A549 (cell line): ENCODE measurements at regions not wholly inside any gene's neighbourhood (a gene's known extent, or its start where the extent isn't known, plus 50 kb on each side); places are given as distances from the start of the nearest gene placed in this dataset.

Experiments
- ATAC-seq, 2 experiments: fragments of 200-7000 bp in 1 of 2; fragments of >200 bp in 1 of 2; cut with Nextera tagmentation in 1 of 2; cut with Tn5 transposase in 1 of 2; 3 replicates each; pipeline versions ENCODE4 v1.8.0 to v1.9.1; 2018 to 2020; ENCODE audit warnings: mild to moderate bottlenecking in 1 of 2, moderate library complexity in 1 of 2
- CTCF ChIA-PET: fragments of 300-600 bp; sonication (Branson Sonifier 250); formaldehyde crosslinking; extraction: SDS; loops from one replicate; lab custom pipeline; 2021; ENCODE audit warnings: antibody characterized with exemption, inconsistent platforms; lab: Yijun Ruan, JAX
- POLR2A ChIA-PET: fragments of 350-600 bp; formaldehyde crosslinking; extraction: SDS; loops from one replicate; lab custom pipeline; 2021; ENCODE audit warnings: antibody characterized with exemption, inconsistent platforms; lab: Yijun Ruan, JAX
- DNase-seq, 2 experiments: peaks; one replicate each; pipeline versions ENCODE4 v3.0.0 to v3.0.0-alpha.2; 2011 to 2016; ENCODE audit warnings: low read depth in 1 of 2, low spot score in 1 of 2
- FAIRE-seq: peaks from 2 replicates; lab custom pipeline; 2011; peaks lifted over from hg19 to GRCh38; lab: Jason Lieb, UNC
- H3K27ac ChIP-seq, 2 experiments: fragments of >200 bp; sonication (Bioruptor Twin); formaldehyde crosslinking; 3 replicates each; pipeline ENCODE4 v1.5.1; 2016 to 2017
- H3K4me1 ChIP-seq: fragments of >200 bp; sonication (Bioruptor Twin); formaldehyde crosslinking; 3 replicates; pipeline ENCODE4 v1.6.1; 2016
- H3K4me2 ChIP-seq: fragments of >200 bp; sonication (Bioruptor Twin); formaldehyde crosslinking; 3 replicates; pipeline ENCODE4 v1.6.1; 2016
- H3K4me3 ChIP-seq: fragments of >200 bp; sonication (Bioruptor Twin); formaldehyde crosslinking; 3 replicates; pipeline ENCODE4 v1.5.1; 2016
- H3K9me3 ChIP-seq: fragments of >200 bp; sonication (Bioruptor Twin); formaldehyde crosslinking; 3 replicates; pipeline ENCODE4 v1.6.1; 2016
- CEBPB ChIP-seq, 2 experiments: fragments of >200 bp in 1 of 2; sonication (Bioruptor Twin) in 1 of 2; formaldehyde crosslinking in 1 of 2; IDR thresholded peaks; 2 replicates each; pipeline ENCODE4 v1.6.1; 2012 to 2016
- CHD2 ChIP-seq: fragments of 150-350 bp; IDR thresholded peaks from 2 replicates; pipeline ENCODE4 v1.6.1; 2014; ENCODE audit warnings: low read length; ENCODE audit not compliant: partially characterized antibody
- CHD4 ChIP-seq: fragments of 200-600 bp; sonication (generic); IDR thresholded peaks from 2 replicates; pipeline ENCODE4 v1.6.1; 2016; ENCODE audit warnings: antibody characterized with exemption, mild to moderate bottlenecking, borderline replicate concordance
- FOSL2 ChIP-seq, 2 experiments: fragments of 450-650 bp in 1 of 2; fragments of >200 bp in 1 of 2; sonication (Bioruptor Twin) in 1 of 2; formaldehyde crosslinking; IDR thresholded peaks; 2 replicates each; pipeline versions ENCODE4 v1.5.0 to v1.6.1; 2016 to 2020; ENCODE audit warnings: mild to moderate bottlenecking in 1 of 2, moderate library complexity in 1 of 2
- FOXS1 ChIP-seq: fragments of 250-450 bp; sonication (Bioruptor Pico); IDR thresholded peaks from 2 replicates; pipeline ENCODE4 v1.5.0; 2020; ENCODE audit warnings: mild to moderate bottlenecking, moderate library complexity
- GATA3 ChIP-seq: IDR thresholded peaks from 2 replicates; pipeline ENCODE4 v1.6.1; 2012; ENCODE audit warnings: borderline replicate concordance
- HEYL ChIP-seq: fragments of 250-450 bp; sonication (Bioruptor Pico); IDR thresholded peaks from 2 replicates; pipeline ENCODE4 v1.8.0; 2021; ENCODE audit warnings: mild to moderate bottlenecking, moderate library complexity
- JUNB ChIP-seq: fragments of >200 bp; sonication (Bioruptor Twin); formaldehyde crosslinking; IDR thresholded peaks from 2 replicates; pipeline ENCODE4 v1.6.1; 2016
- KDM1A ChIP-seq: fragments of 200-600 bp; sonication (generic); IDR thresholded peaks from 2 replicates; pipeline ENCODE4 v1.6.1; 2016; ENCODE audit warnings: low read depth, mild to moderate bottlenecking
- NFE2L2 ChIP-seq: fragments of 150-350 bp; conservative IDR thresholded peaks from 2 replicates; pipeline ENCODE4 v1.6.1; 2014; ENCODE audit warnings: low read length
- NR3C1 ChIP-seq: fragments of >200 bp; sonication (Bioruptor Twin); formaldehyde crosslinking; IDR thresholded peaks from 3 replicates; pipeline ENCODE4 v1.6.1; 2017
- POLR2A ChIP-seq: IDR thresholded peaks from 2 replicates; pipeline ENCODE4 v1.6.1; 2012; ENCODE audit warnings: mild to moderate bottlenecking, low read length
- RAD21 ChIP-seq, 2 experiments: fragments of >200 bp in 1 of 2; sonication (Bioruptor Twin) in 1 of 2; formaldehyde crosslinking in 1 of 2; IDR thresholded peaks in 1 of 2; conservative IDR thresholded peaks in 1 of 2; 2 replicates in 1 of 2; 3 replicates in 1 of 2; pipeline ENCODE4 v1.6.1; 2012 to 2018; ENCODE audit warnings: inconsistent platforms in 1 of 2
- RARB ChIP-seq: fragments of 250-450 bp; sonication (Bioruptor Pico); IDR thresholded peaks from 2 replicates; pipeline ENCODE4 v1.8.0; 2021; ENCODE audit warnings: mild to moderate bottlenecking, moderate library complexity
- RNF2 ChIP-seq: fragments of 200-600 bp; sonication (generic); IDR thresholded peaks from 2 replicates; pipeline ENCODE4 v1.6.1; 2016; ENCODE audit warnings: low read depth, mild to moderate bottlenecking, antibody characterized with exemption, moderate library complexity, borderline replicate concordance
- TP53 ChIP-seq: fragments of 250-450 bp; sonication (Bioruptor Pico); IDR thresholded peaks from 2 replicates; pipeline ENCODE4 v1.5.0; 2021; ENCODE audit warnings: mild to moderate bottlenecking, moderate library complexity
- ZFP36 ChIP-seq: fragments of 450-650 bp; IDR thresholded peaks from 2 replicates; pipeline ENCODE4 v1.6.1; 2014; ENCODE audit warnings: borderline replicate concordance; ENCODE audit not compliant: partially characterized antibody
- ZNF302 ChIP-seq: fragments of 250-450 bp; sonication (Bioruptor Pico); IDR thresholded peaks from 2 replicates; pipeline ENCODE4 v1.9.0; 2021; ENCODE audit warnings: inconsistent platforms, mild to moderate bottlenecking, moderate library complexity
- WGBS: methylation state at CpG from one replicate; pipeline ENCODE4 v1.1.6; 2017; ENCODE audit errors: missing lambda C conversion rate; 5-methylcytosine and 5-hydroxymethylcytosine counted together
- TF ChIP-seq, protein P1 (sequence below): fragments of >200 bp; sonication (Bioruptor Twin); formaldehyde crosslinking; IDR thresholded peaks from 3 replicates; pipeline ENCODE4 v1.6.1; 2016
- TF ChIP-seq, protein P2 (sequence below): IDR thresholded peaks from 2 replicates; pipeline ENCODE4 v1.6.1; 2012; ENCODE audit warnings: low read depth, borderline replicate concordance
- TF ChIP-seq, protein P3 (sequence below): fragments of 200-600 bp; sonication (generic); IDR thresholded peaks from 2 replicates; pipeline ENCODE4 v1.6.1; 2016; ENCODE audit warnings: antibody characterized with exemption, mild to moderate bottlenecking, moderate library complexity
- TF ChIP-seq, protein P4 (sequence below): fragments of 250-450 bp; sonication (Bioruptor Pico); IDR thresholded peaks from 2 replicates; pipeline ENCODE4 v1.5.0; 2020; ENCODE audit warnings: low read depth, mild to moderate bottlenecking, moderate library complexity
- TF ChIP-seq, protein P5 (sequence below): fragments of 450-650 bp; IDR thresholded peaks from 2 replicates; pipeline ENCODE4 v1.6.1; 2014; ENCODE audit warnings: antibody characterized with exemption
- TF ChIP-seq, protein P6 (sequence below): fragments of 150-350 bp; IDR thresholded peaks from 2 replicates; pipeline ENCODE4 v1.6.1; 2014; ENCODE audit warnings: low read depth, mild to moderate bottlenecking, low read length
- TF ChIP-seq, protein P7 (sequence below): IDR thresholded peaks from 2 replicates; pipeline ENCODE4 v1.6.1; 2012

DNA sequence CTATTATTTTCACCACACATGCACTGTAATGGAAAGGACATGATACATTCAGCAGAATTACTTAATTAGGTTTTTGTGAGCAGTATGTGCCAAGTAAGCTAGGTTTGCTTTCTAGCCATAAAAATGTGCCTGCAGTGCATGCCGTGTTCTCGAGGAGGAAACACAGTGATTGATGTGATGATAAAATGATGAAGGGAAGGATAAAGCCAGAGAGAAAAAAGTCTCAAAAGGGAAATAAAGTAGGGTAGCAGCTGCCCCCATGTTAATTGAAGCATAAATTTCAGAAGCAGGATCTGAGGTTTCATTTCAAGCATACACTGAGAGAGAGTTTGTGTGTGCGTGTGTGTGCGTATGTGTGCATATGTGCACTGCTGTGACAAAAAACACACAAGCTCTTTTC lies 714.2 kb upstream of the C9orf72 start (continued):
- no peak for TF ChIP-seq KDM1A
- TF ChIP-seq ZNF302 (CRISPR knock-in tag), result no peak
- TF ChIP-seq, protein P1, sequence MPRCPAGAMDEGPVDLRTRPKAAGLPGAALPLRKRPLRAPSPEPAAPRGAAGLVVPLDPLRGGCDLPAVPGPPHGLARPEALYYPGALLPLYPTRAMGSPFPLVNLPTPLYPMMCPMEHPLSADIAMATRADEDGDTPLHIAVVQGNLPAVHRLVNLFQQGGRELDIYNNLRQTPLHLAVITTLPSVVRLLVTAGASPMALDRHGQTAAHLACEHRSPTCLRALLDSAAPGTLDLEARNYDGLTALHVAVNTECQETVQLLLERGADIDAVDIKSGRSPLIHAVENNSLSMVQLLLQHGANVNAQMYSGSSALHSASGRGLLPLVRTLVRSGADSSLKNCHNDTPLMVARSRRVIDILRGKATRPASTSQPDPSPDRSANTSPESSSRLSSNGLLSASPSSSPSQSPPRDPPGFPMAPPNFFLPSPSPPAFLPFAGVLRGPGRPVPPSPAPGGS, result no peak
- TF ChIP-seq ZFP36, result no peak

DNA sequence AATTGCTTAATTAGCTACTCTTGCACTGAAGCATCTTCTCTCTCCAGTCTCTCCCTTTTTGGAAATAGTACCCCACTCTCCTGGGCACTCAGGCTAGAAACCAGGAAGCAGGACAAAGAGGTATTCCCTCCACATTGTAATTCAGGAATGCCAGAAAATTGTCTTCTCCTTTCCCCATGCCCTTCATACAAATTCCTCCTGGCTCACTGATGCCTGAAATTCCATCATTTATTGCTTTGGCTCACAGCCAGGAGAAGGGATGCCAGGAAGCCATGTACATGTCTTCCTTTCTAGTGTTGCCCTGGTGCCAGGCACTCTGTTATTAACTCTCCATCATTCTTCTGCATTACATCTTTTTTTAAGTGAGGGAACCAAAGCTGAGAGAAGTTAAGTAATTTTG lies 716.5 kb upstream of the C9orf72 start:
- CTCF ChIA-PET, result no interaction called here
- Histone ChIP-seq H3K9me3 (no peaks in the 10 kb centered on the region), H3K4me3 (no peak overlapping the region), H3K4me1 (no peaks in the 10 kb centered on the region), H3K4me2 (no peak overlapping the region), H3K27ac (no peak overlapping the region)
- no peak for FAIRE-seq
- no peak for ATAC-seq
- POLR2A ChIA-PET, result no interaction called here
- no peak for TF ChIP-seq HEYL
- no peak for TF ChIP-seq CHD4
- no peak for TF ChIP-seq CEBPB (IDR thresholded peaks at IDR 0.05)
- no peak for TF ChIP-seq FOXS1
- DNase-seq, result no peak

DNA sequence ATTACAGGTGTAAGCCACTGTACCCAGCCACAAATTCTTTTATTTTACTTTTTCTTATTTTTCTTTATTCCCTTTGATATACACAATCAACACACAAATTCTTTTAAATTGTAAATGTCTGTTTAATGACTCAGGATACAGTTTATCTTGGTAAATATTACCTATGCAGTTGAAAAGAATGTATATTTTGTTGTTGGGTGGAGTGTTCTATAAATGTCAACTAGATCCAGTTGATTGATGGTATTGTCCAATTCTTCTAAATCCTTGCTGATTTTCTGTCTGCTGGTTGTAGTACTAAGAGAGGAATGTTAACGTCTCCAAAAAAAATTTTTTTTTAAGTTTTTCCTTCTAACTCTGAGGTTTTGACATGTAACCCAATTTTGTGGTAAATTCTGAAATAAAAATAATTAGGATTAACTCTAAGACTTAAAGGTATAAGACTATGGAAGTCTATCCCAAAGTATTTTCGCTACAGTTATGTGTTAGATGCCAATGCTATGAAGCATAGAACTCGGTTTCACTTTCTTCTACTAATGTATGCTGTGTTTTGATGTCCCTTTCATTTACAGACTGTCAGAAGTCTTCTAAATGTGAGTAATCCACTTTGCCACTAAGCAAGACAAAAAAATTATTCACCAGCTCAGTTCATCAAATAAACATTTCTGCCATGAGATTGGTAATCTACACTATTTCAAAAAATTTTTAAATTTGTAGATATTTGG lies 720.2 kb upstream of the C9orf72 start:
- H3K9me3 ChIP-seq, result no peaks in the 10 kb centered on the region
- no peak overlapping the region for H3K4me3 ChIP-seq
- H3K4me1 ChIP-seq, result no peaks in the 10 kb centered on the region
- ChIA-PET CTCF (no interaction called here), POLR2A (no interaction called here)
- H3K4me2 ChIP-seq, result no peak overlapping the region
- DNase-seq (no peak), ATAC-seq (no peak), FAIRE-seq (no peak)
- no peak overlapping the region for H3K27ac ChIP-seq
- WGBS, result 2% methylated on average over 3 of the region's 3 CpGs
- no peak for TF ChIP-seq NR3C1
- TF ChIP-seq, protein P2, sequence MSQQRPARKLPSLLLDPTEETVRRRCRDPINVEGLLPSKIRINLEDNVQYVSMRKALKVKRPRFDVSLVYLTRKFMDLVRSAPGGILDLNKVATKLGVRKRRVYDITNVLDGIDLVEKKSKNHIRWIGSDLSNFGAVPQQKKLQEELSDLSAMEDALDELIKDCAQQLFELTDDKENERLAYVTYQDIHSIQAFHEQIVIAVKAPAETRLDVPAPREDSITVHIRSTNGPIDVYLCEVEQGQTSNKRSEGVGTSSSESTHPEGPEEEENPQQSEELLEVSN, result no peak
- no peak for TF ChIP-seq HEYL
- no peak for TF ChIP-seq RNF2
- TF ChIP-seq, protein P3, sequence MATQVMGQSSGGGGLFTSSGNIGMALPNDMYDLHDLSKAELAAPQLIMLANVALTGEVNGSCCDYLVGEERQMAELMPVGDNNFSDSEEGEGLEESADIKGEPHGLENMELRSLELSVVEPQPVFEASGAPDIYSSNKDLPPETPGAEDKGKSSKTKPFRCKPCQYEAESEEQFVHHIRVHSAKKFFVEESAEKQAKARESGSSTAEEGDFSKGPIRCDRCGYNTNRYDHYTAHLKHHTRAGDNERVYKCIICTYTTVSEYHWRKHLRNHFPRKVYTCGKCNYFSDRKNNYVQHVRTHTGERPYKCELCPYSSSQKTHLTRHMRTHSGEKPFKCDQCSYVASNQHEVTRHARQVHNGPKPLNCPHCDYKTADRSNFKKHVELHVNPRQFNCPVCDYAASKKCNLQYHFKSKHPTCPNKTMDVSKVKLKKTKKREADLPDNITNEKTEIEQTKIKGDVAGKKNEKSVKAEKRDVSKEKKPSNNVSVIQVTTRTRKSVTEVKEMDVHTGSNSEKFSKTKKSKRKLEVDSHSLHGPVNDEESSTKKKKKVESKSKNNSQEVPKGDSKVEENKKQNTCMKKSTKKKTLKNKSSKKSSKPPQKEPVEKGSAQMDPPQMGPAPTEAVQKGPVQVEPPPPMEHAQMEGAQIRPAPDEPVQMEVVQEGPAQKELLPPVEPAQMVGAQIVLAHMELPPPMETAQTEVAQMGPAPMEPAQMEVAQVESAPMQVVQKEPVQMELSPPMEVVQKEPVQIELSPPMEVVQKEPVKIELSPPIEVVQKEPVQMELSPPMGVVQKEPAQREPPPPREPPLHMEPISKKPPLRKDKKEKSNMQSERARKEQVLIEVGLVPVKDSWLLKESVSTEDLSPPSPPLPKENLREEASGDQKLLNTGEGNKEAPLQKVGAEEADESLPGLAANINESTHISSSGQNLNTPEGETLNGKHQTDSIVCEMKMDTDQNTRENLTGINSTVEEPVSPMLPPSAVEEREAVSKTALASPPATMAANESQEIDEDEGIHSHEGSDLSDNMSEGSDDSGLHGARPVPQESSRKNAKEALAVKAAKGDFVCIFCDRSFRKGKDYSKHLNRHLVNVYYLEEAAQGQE, result no peak
- TF ChIP-seq FOXS1, result no peak
- TF ChIP-seq, protein P4, sequence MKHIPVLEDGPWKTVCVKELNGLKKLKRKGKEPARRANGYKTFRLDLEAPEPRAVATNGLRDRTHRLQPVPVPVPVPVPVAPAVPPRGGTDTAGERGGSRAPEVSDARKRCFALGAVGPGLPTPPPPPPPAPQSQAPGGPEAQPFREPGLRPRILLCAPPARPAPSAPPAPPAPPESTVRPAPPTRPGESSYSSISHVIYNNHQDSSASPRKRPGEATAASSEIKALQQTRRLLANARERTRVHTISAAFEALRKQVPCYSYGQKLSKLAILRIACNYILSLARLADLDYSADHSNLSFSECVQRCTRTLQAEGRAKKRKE, result no peak
- TF ChIP-seq NFE2L2, result no peak
- TF ChIP-seq, protein P5, sequence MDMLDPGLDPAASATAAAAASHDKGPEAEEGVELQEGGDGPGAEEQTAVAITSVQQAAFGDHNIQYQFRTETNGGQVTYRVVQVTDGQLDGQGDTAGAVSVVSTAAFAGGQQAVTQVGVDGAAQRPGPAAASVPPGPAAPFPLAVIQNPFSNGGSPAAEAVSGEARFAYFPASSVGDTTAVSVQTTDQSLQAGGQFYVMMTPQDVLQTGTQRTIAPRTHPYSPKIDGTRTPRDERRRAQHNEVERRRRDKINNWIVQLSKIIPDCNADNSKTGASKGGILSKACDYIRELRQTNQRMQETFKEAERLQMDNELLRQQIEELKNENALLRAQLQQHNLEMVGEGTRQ, result no peak
- TF ChIP-seq POLR2A, result no peak
- no peak for TF ChIP-seq FOSL2 (IDR thresholded peaks at IDR 0.05)
- no peak for TF ChIP-seq FOSL2 (CRISPR knock-in tag; IDR thresholded peaks at IDR 0.05)
- no peak for TF ChIP-seq CHD2
- TF ChIP-seq KDM1A, result no peak
- TF ChIP-seq RARB (CRISPR knock-in tag), result no peak
- TF ChIP-seq, protein P6, sequence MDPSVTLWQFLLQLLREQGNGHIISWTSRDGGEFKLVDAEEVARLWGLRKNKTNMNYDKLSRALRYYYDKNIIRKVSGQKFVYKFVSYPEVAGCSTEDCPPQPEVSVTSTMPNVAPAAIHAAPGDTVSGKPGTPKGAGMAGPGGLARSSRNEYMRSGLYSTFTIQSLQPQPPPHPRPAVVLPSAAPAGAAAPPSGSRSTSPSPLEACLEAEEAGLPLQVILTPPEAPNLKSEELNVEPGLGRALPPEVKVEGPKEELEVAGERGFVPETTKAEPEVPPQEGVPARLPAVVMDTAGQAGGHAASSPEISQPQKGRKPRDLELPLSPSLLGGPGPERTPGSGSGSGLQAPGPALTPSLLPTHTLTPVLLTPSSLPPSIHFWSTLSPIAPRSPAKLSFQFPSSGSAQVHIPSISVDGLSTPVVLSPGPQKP, result no peak
- TF ChIP-seq, protein P7, sequence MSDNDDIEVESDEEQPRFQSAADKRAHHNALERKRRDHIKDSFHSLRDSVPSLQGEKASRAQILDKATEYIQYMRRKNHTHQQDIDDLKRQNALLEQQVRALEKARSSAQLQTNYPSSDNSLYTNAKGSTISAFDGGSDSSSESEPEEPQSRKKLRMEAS, result no peak
- no peak for TF ChIP-seq JUNB
- no peak for TF ChIP-seq RAD21 (conservative IDR thresholded peaks at IDR 0.05 in 1 of 2, IDR thresholded peaks at IDR 0.05 in 1 of 2)
- no peak for TF ChIP-seq TP53 (CRISPR knock-in tag)
- no peak for TF ChIP-seq GATA3
